Ovary (tissue), 3 donors: ENCODE measurements at regions not wholly inside any gene's neighbourhood (a gene's known extent, or its start where the extent isn't known, plus 50 kb on each side); places are given as distances from the start of the nearest gene placed in this dataset.

ENCODE experiments used
- EP300 ChIP-seq: sonication (generic); formaldehyde crosslinking; IDR thresholded peaks from one replicate; pipeline ENCODE4 v1.6.1; 2017; ENCODE audit warnings: antibody characterized with exemption
- POLR2A ChIP-seq: fragments of 450-650 bp; IDR thresholded peaks from one replicate; pipeline ENCODE4 v1.6.1; 2017; ENCODE audit warnings: antibody characterized with exemption, mild to moderate bottlenecking, moderate library complexity
- TF ChIP-seq, protein P1 (sequence below), 3 donors: fragments of 450-650 bp in 2 of 3; fragments of 200-600 bp in 1 of 3; IDR thresholded peaks; one replicate each; pipeline versions ENCODE4 v1.5.1 to v1.8.0; 2016 to 2022; ENCODE audit warnings: antibody characterized with exemption in 3 of 3, mild to moderate bottlenecking in 1 of 3
- donor health status: DM: no; HTN: no; CAD: no.

DNA sequence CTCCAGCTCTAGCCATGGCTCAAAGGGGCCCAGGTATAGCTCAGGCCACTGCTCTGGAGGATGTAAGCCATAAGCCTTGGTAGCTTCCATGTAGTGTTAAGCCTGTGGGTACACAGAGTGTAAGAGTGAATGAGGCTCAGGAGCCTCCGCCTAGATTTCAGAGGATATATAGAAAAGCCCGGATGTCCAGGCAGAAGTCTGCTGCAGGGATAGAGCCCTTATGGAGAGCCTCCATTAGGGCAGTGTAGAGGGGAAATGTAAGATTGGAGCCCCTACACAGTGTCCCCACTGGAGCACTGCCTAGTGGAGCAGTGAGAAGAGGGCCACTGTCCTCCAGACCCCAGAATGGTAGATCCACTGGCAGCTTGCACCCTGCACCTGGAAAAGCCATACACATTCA, 240.8 kb upstream of the KLF14 start:
- TF ChIP-seq, protein P1, sequence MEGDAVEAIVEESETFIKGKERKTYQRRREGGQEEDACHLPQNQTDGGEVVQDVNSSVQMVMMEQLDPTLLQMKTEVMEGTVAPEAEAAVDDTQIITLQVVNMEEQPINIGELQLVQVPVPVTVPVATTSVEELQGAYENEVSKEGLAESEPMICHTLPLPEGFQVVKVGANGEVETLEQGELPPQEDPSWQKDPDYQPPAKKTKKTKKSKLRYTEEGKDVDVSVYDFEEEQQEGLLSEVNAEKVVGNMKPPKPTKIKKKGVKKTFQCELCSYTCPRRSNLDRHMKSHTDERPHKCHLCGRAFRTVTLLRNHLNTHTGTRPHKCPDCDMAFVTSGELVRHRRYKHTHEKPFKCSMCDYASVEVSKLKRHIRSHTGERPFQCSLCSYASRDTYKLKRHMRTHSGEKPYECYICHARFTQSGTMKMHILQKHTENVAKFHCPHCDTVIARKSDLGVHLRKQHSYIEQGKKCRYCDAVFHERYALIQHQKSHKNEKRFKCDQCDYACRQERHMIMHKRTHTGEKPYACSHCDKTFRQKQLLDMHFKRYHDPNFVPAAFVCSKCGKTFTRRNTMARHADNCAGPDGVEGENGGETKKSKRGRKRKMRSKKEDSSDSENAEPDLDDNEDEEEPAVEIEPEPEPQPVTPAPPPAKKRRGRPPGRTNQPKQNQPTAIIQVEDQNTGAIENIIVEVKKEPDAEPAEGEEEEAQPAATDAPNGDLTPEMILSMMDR (IDR thresholded peaks at IDR 0.05): no peak
- TF ChIP-seq POLR2A (no peak), EP300 (no peak)
